AG09319 (cell line): ENCODE measurements at regions not wholly inside any gene's neighbourhood (a gene's known extent, or its start where the extent isn't known, plus 50 kb on each side); places are given as distances from the start of the nearest gene placed in this dataset.

ENCODE experiments used
- DNase-seq: peaks from one replicate; pipeline ENCODE4 v3.0.0-alpha.2; 2010; ENCODE audit warnings: low read depth; ENCODE audit errors: extremely low read depth
- TF ChIP-seq, protein P1 (sequence below): IDR thresholded peaks from 2 replicates; pipeline ENCODE4 v1.5.1; 2011; ENCODE audit warnings: low read depth, mild to moderate bottlenecking, inconsistent platforms, low read length, moderate library complexity

DNA sequence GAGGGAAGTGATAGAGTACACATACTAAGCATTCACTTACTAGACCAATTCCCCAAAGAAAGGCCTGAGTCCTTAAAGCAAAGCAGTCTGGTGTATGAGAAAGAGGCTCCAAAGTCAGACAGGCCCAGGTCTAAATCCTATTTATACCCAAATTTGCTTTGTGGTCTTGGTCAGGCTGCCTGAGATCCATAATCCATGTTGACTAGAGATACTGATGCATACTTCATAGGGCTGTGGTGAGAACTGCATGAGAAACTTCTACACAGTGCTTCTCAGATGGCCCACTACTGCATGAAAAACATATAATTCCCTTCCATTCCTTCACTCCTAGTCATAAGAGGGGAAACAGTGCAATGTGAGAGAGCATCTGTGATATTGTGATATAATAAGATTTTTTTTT, 81.6 kb upstream of the SP4 start:
- no peak for DNase-seq
- TF ChIP-seq, protein P1, sequence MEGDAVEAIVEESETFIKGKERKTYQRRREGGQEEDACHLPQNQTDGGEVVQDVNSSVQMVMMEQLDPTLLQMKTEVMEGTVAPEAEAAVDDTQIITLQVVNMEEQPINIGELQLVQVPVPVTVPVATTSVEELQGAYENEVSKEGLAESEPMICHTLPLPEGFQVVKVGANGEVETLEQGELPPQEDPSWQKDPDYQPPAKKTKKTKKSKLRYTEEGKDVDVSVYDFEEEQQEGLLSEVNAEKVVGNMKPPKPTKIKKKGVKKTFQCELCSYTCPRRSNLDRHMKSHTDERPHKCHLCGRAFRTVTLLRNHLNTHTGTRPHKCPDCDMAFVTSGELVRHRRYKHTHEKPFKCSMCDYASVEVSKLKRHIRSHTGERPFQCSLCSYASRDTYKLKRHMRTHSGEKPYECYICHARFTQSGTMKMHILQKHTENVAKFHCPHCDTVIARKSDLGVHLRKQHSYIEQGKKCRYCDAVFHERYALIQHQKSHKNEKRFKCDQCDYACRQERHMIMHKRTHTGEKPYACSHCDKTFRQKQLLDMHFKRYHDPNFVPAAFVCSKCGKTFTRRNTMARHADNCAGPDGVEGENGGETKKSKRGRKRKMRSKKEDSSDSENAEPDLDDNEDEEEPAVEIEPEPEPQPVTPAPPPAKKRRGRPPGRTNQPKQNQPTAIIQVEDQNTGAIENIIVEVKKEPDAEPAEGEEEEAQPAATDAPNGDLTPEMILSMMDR, result no peak

DNA sequence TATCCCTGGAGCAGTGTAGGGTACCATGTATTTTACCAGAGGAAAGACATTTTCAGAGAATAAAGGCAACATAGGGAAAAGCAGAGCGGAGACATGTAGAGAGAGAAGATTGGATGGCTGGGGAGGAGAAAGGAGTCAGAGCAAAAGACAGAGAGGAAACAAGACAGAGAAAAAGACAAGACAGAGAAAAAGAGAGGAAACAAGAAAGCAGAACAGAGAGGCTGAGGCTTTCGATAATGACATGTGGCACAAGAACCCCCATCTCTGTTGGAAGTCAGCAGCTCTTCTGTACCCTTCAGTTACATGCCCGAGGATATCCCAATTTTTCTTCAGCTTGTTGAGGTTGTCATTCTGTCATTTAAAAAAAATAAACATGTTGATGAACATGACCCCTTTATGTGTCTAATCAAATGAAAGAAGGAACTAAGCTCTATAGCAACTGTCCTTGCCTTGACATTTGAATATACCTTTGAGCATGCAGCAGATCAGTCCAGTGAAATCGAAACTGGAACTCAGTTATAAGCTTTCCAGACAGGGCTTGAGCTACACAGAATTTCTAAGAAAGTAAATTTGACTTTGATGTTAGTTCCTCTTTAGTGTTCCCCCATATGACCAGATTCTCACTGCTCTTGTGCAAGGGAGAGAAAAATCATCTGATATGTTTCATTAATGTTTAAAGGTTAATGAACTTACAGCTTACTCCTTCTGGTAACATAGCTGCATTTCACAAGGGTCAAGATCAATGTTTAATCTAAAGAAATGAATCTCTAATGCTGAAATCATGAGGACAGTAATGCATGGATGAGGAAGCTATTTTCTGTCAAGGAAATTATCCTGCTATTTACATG, 75.1 kb upstream of the SP4 start:
- TF ChIP-seq, protein P1, result no peak
- DNase-seq, result no peak

DNA sequence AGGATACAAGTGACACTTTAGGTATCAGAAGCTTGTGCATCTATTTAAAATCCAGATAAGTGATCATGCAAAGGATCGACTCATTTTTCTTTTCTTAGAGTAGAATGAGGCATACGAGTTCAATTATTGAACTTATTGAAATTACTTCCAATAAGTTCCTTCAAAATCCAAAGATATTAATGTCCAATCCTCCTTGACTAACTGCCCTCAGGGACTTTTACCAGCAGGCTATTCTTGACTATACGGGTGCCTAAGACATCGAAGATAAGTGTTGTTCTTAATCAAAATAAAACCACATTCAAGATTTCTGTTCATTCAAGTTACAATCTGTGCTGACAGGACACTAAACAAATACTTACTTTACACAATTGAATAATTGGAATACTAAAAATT, 74.5 kb upstream of the SP4 start:
- TF ChIP-seq, protein P1, result no peak
- no peak for DNase-seq

DNA sequence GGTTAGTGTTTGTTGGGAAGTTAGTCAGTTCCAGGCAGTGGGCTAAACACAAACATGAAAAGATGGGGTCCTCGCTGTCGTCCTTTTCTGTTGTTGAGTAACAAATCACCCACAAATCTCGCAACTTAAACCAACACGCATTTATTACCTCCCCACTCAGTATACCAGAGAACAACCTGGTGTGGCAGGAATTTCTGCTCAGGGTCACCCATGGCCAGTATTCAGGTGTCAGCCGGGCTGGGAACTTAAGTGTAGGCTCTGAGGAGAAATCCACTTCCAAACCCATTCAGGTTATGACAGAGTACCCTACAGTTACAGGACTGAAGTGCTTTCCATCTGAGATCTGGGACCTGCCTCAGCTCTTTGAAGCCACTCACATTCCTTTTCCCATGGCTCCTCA, 73.6 kb upstream of the SP4 start:
- TF ChIP-seq, protein P1, result no peak

DNA sequence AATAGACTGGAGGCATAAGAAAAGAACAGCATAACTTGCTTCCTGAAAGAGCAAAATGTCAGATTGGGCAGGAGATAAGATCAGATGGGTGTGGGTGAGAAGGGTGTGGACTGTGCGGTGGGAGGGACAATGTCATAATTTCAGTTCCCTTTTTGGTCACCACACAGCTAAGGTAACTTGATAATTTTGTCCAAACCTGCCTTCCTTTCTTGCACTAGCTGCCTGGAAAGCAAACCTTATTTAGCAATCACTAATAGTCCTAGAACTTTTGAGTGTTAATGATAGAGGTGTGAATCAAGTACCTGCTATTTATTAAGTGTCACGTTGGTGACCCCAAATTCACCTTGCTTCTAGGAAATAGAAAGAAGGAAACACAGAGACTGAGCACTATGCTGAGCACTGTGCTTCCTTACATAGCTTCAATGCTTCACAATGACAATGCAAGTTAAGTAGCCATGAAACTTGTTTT, 72.4 kb upstream of the SP4 start:
- no peak for DNase-seq
- TF ChIP-seq, protein P1, result no peak

More for the DNA sequence above, 73.6 kb upstream of the SP4 start:
- no peak for DNase-seq

DNA sequence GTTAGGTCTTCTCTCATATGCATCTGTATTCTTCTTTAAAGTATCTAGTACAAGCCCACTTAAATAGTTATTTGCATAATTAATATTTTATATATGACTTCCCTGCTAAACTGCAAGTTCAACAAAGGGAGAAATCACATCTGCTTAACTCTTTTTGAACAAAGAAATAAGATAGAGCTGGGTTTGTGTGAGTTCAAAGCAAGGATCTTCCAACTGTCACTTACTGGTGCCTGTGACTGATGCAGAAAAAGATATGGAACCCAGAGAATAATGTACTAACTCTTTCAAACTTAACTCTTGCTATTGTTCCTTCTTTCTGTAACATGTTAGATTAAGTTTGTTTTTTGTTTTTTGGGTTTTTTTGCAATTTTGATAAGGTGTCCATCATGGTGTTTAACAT, 71.3 kb upstream of the SP4 start:
- DNase-seq, result no peak
- TF ChIP-seq, protein P1, result no peak
